ENCODE measurements at regions not wholly inside any gene's neighbourhood (a gene's known extent, or its start where the extent isn't known, plus 50 kb on each side); places are given as distances from the start of the nearest gene placed in this dataset.
"Not testable (repeated sequence)": the region's sequence is repeated elsewhere in the genome, so short reads cannot be mapped to it uniquely, and the experiment has no call there.

- DNase-seq (ENCODE audit: extremely low read depth in 1 of 2, low read depth in 1 of 2) = no peak
These were observed 241.5 kb downstream of the SATB2 start for GRCh38 chr2:199216253-199216652.

GRCh38 chr2:199207011-199207410 is 250.7 kb downstream of the SATB2 start:
- no peak for DNase-seq (ENCODE audit: extremely low read depth in 1 of 2, low read depth in 1 of 2)

GRCh38 chr2:199206536-199206935 is 251.2 kb downstream of the SATB2 start:
- DNase-seq (ENCODE audit: extremely low read depth in 1 of 2, low read depth in 1 of 2) = no peak

- no peak for DNase-seq (ENCODE audit: extremely low read depth in 1 of 2, low read depth in 1 of 2)
These were observed 254.8 kb downstream of the SATB2 start for GRCh38 chr2:199202964-199203363.

- DNase-seq (ENCODE audit: extremely low read depth in 1 of 2, low read depth in 1 of 2) = no peak
These were observed 256.2 kb downstream of the SATB2 start for GRCh38 chr2:199201539-199201938.

GRCh38 chr2:199199797-199200196 is 257.9 kb downstream of the SATB2 start:
- DNase-seq (ENCODE audit: extremely low read depth in 1 of 2, low read depth in 1 of 2) = no peak

GRCh38 chr2:199197448-199197847 is 260.3 kb downstream of the SATB2 start:
- no peak for DNase-seq (ENCODE audit: extremely low read depth in 1 of 2, low read depth in 1 of 2)

- no peak for DNase-seq (ENCODE audit: extremely low read depth in 1 of 2, low read depth in 1 of 2)
These were observed 261.1 kb downstream of the SATB2 start for GRCh38 chr2:199196686-199197085.

GRCh38 chr2:199195927-199196502 is 261.7 kb downstream of the SATB2 start:
- no peak for DNase-seq (ENCODE audit: extremely low read depth in 1 of 2, low read depth in 1 of 2)

GRCh38 chr2:199191461-199191860 is 266.3 kb downstream of the SATB2 start:
- no peak for DNase-seq (ENCODE audit: extremely low read depth in 1 of 2, low read depth in 1 of 2)

- no peak for DNase-seq (ENCODE audit: extremely low read depth in 1 of 2, low read depth in 1 of 2)
These were observed 268.5 kb downstream of the SATB2 start for GRCh38 chr2:199189229-199189628.

GRCh38 chr2:199186301-199186751 is 271.4 kb downstream of the SATB2 start:
- DNase-seq (ENCODE audit: extremely low read depth in 1 of 2, low read depth in 1 of 2) = no peak

- not testable (repeated sequence) for DNase-seq (ENCODE audit: extremely low read depth in 1 of 2, low read depth in 1 of 2)
These were observed 272.6 kb downstream of the SATB2 start for GRCh38 chr2:199185174-199185573.

- no peak for DNase-seq (ENCODE audit: extremely low read depth in 1 of 2, low read depth in 1 of 2)
These were observed 293.9 kb downstream of the SATB2 start for GRCh38 chr2:199163613-199164458.

- no peak for DNase-seq (ENCODE audit: extremely low read depth in 1 of 2, low read depth in 1 of 2)
These were observed 296.9 kb downstream of the SATB2 start for GRCh38 chr2:199160677-199161465.

- no peak for DNase-seq (ENCODE audit: extremely low read depth in 1 of 2, low read depth in 1 of 2)
These were observed 297.7 kb downstream of the SATB2 start for GRCh38 chr2:199160081-199160480.

GRCh38 chr2:199148076-199148845 is 309.5 kb downstream of the SATB2 start:
- no peak for DNase-seq (ENCODE audit: extremely low read depth in 1 of 2, low read depth in 1 of 2)

GRCh38 chr2:199147216-199147615 is 310.5 kb downstream of the SATB2 start:
- no peak for DNase-seq (ENCODE audit: extremely low read depth in 1 of 2, low read depth in 1 of 2)

GRCh38 chr2:199144546-199144945 is 313.2 kb downstream of the SATB2 start:
- DNase-seq (ENCODE audit: extremely low read depth in 1 of 2, low read depth in 1 of 2) = no peak

GRCh38 chr2:199144036-199144435 is 313.7 kb downstream of the SATB2 start:
- no peak for DNase-seq (ENCODE audit: extremely low read depth in 1 of 2, low read depth in 1 of 2)

GRCh38 chr2:199136681-199137080 is 321.1 kb downstream of the SATB2 start:
- DNase-seq (ENCODE audit: extremely low read depth in 1 of 2, low read depth in 1 of 2) = no peak

All from activated CD8-positive, alpha-beta memory T cell treated with anti-CD3 and anti-CD28 coated beads for 1 hour (primary cell).